ENCODE measurements at regions not wholly inside any gene's neighbourhood (a gene's known extent, or its start where the extent isn't known, plus 50 kb on each side); places are given as distances from the start of the nearest gene placed in this dataset.

DNA sequence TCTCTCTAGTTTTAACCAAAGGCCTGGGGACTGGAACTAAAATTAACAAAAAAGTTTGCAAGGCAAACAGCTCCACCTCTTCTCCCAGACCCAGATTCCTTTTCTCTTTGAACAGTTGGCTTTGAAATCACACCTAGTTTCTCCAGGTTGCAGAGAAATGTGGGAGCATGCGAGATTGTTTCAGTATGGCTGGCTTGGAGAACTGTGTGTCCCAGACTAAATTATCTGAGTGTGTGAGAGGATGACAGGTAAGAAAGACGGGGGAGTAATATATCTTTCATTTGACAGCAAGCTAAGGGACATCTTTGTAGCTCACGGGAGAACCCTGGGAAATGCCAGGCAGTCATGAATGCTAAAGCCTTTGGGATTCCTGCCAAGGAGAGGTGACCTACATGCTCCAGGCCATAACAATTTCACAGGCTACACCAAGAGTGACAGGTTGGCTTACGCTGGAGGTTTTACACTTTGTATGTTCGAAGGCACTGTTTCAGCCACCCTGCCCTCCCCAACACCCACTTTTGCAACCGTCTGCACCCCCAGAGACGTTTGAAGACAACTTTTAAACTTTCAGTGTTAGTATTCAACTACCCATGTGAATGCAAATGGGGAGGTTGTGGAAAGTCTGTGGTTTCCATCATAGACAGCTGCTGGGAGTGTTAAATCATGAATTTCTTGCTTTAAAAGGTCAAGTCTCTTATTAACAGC is 109.3 kb upstream of the SNX19 start:
- peaks cover 0 to 5% (median 4%) of the 10 kb centered on the region in 5 donors for H3K27me3 Mint-ChIP-seq
- ChIA-PET POLR2A (no interaction called here), CTCF (no interaction called here)
- H3K4me3 Mint-ChIP-seq, result no peak overlapping the region
- intact Hi-C loops (cut with micrococcal nuclease), result no loop called here
- no peaks in the 10 kb centered on the region for H3K9me3 ChIP-seq (ENCODE audit: control insufficient read depth in 2 of 3, low read length in 3 of 3)
- H3K9me3 Mint-ChIP-seq, result peaks cover 0 to 2% (median 0%) of the 10 kb centered on the region in 11 donors
- no peak for ATAC-seq
- H3K4me3 ChIP-seq (ENCODE audit: low read length), result no peak overlapping the region
- H3K27ac Mint-ChIP-seq, result no peak overlapping the region
- no peak overlapping the region for H3K27ac ChIP-seq (ENCODE audit: low read depth, low read length)
- H3K4me1 Mint-ChIP-seq, result no peaks in the 10 kb centered on the region
- no peaks in the 10 kb centered on the region for H3K36me3 ChIP-seq (ENCODE audit: control insufficient read depth in 2 of 3, insufficient read depth in 3 of 3, low read length in 3 of 3)
- H3K27me3 ChIP-seq (ENCODE audit: control insufficient read depth in 2 of 2, insufficient read depth in 2 of 2, low read length in 2 of 2), result no peaks in the 10 kb centered on the region
- H3K36me3 Mint-ChIP-seq, result no peaks in the 10 kb centered on the region
- no peak for DNase-seq
- H3K4me1 ChIP-seq (ENCODE audit: control insufficient read depth in 2 of 2, insufficient read depth in 2 of 2, low read length in 2 of 2), result no peaks in the 10 kb centered on the region

DNA sequence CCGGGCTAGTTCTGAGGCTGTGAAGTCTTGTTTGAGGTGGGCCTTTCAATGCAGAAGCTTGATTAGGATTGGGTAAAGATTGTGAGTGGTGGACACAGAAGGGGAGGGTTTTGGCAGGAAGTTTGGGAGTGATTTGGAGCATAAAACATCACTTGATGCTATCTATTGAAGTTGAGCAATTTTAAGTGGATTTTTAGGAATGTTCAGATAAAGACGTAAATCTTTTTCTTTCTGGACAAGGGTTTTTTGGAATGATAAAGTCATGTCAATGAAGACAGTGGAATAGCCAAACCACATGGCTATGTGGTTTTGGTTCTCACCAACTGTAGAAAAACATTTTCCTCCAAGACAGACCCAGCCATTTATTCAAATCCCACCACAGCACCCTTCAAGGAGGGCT is 111.2 kb upstream of the SNX19 start:
- peaks cover 0 to 2% (median 0%) of the 10 kb centered on the region in 11 donors for H3K9me3 Mint-ChIP-seq
- H3K4me1 Mint-ChIP-seq, result no peaks in the 10 kb centered on the region
- Histone ChIP-seq H3K4me1 (ENCODE audit: control insufficient read depth in 2 of 2, insufficient read depth in 2 of 2, low read length in 2 of 2) (no peaks in the 10 kb centered on the region), H3K27ac (ENCODE audit: low read depth, low read length) (no peak overlapping the region), H3K9me3 (ENCODE audit: control insufficient read depth in 2 of 3, low read length in 3 of 3) (no peaks in the 10 kb centered on the region), H3K4me3 (ENCODE audit: low read length) (no peak overlapping the region), H3K27me3 (ENCODE audit: control insufficient read depth in 2 of 2, insufficient read depth in 2 of 2, low read length in 2 of 2) (no peaks in the 10 kb centered on the region), H3K36me3 (ENCODE audit: control insufficient read depth in 2 of 3, insufficient read depth in 3 of 3, low read length in 3 of 3) (no peaks in the 10 kb centered on the region)
- intact Hi-C loops (cut with micrococcal nuclease), result no loop called here
- no peak for DNase-seq
- no peak overlapping the region for H3K4me3 Mint-ChIP-seq
- H3K27ac Mint-ChIP-seq, result no peak overlapping the region
- no peaks in the 10 kb centered on the region for H3K36me3 Mint-ChIP-seq
- ChIA-PET CTCF (no interaction called here), POLR2A (no interaction called here)
- no peak for ATAC-seq
- H3K27me3 Mint-ChIP-seq, result peaks cover 0 to 10% (median 0%) of the 10 kb centered on the region in 5 donors

DNA sequence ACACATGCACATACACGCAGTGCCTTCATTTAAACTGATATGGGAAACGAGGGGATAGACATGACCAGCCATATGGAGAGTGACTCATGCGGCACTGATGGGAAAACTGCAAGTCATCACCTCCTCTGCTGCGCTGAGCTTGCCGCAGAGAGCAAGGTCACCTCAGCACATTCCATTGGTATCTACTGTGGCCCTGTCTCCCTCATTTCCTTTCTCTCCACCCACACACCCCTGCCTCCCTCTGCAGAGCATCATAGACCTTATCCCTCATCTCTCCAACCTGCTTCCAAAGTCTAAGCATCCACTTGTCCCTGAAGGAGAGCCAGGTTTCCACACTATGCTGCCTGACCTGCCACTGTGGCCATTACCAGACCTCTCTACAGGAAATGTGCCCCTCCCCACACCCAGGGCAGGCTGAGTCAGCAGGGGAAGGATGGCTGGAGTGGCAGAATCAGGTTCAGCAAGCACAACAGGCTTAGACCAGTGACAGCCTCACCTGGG is 116.9 kb upstream of the SNX19 start:
- no peak overlapping the region for H3K27ac ChIP-seq (ENCODE audit: low read depth, low read length)
- H3K4me3 Mint-ChIP-seq, result no peak overlapping the region
- H3K9me3 Mint-ChIP-seq, result peaks cover 0 to 9% (median 0%) of the 10 kb centered on the region in 11 donors
- H3K27ac Mint-ChIP-seq, result no peak overlapping the region
- no peaks in the 10 kb centered on the region for H3K27me3 ChIP-seq (ENCODE audit: control insufficient read depth in 2 of 2, insufficient read depth in 2 of 2, low read length in 2 of 2)
- H3K27me3 Mint-ChIP-seq, result peaks cover 0 to 14% (median 11%) of the 10 kb centered on the region in 5 donors
- ATAC-seq (no peak), DNase-seq (no peak)
- H3K9me3 ChIP-seq (ENCODE audit: control insufficient read depth in 2 of 3, low read length in 3 of 3), result no peaks in the 10 kb centered on the region
- H3K36me3 ChIP-seq (ENCODE audit: control insufficient read depth in 2 of 3, insufficient read depth in 3 of 3, low read length in 3 of 3), result no peaks in the 10 kb centered on the region
- no peaks in the 10 kb centered on the region for H3K36me3 Mint-ChIP-seq
- H3K4me1 Mint-ChIP-seq, result no peaks in the 10 kb centered on the region
- intact Hi-C loops (cut with micrococcal nuclease), result no loop called here
- POLR2A ChIA-PET, result no interaction called here
- no peak overlapping the region for H3K4me3 ChIP-seq (ENCODE audit: low read length)
- CTCF ChIA-PET, result no interaction called here
- no peaks in the 10 kb centered on the region for H3K4me1 ChIP-seq (ENCODE audit: control insufficient read depth in 2 of 2, insufficient read depth in 2 of 2, low read length in 2 of 2)

DNA sequence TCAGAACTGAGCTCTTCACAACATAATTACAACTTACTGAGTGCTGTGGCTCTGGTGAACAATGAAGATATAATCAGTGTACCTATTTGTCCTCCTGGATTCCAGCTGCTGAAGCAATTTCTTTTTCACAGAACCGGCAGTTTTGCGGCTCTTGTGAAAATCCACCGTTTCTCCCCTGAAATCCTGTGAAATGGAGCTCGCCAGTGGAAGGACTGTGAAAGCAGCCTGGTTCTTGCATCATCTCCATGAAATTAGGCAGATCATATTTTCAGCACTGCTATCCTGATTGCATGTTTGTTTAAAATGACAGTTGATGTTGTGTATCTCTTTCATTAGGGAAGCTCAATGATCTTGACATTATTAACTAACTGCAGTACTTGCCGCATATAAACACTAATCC is 120.2 kb upstream of the SNX19 start:
- no peak for DNase-seq
- Histone ChIP-seq H3K9me3 (ENCODE audit: control insufficient read depth in 2 of 3, low read length in 3 of 3) (no peaks in the 10 kb centered on the region), H3K27me3 (ENCODE audit: control insufficient read depth in 2 of 2, insufficient read depth in 2 of 2, low read length in 2 of 2) (no peaks in the 10 kb centered on the region), H3K27ac (ENCODE audit: low read depth, low read length) (no peak overlapping the region), H3K4me1 (ENCODE audit: control insufficient read depth in 2 of 2, insufficient read depth in 2 of 2, low read length in 2 of 2) (no peaks in the 10 kb centered on the region), H3K4me3 (ENCODE audit: low read length) (no peak overlapping the region), H3K36me3 (ENCODE audit: control insufficient read depth in 2 of 3, insufficient read depth in 3 of 3, low read length in 3 of 3) (no peaks in the 10 kb centered on the region)
- H3K36me3 Mint-ChIP-seq, result no peaks in the 10 kb centered on the region
- H3K27me3 Mint-ChIP-seq, result peaks cover 5 to 26% (median 15%) of the 10 kb centered on the region in 5 donors
- CTCF ChIA-PET, result no interaction called here
- ATAC-seq, result no peak
- peaks cover 0 to 12% (median 0%) of the 10 kb centered on the region in 11 donors for H3K9me3 Mint-ChIP-seq
- POLR2A ChIA-PET, result no interaction called here
- intact Hi-C loops (cut with micrococcal nuclease), result no loop called here
- no peak overlapping the region for H3K4me3 Mint-ChIP-seq
- no peaks in the 10 kb centered on the region for H3K4me1 Mint-ChIP-seq
- H3K27ac Mint-ChIP-seq, result no peak overlapping the region

DNA sequence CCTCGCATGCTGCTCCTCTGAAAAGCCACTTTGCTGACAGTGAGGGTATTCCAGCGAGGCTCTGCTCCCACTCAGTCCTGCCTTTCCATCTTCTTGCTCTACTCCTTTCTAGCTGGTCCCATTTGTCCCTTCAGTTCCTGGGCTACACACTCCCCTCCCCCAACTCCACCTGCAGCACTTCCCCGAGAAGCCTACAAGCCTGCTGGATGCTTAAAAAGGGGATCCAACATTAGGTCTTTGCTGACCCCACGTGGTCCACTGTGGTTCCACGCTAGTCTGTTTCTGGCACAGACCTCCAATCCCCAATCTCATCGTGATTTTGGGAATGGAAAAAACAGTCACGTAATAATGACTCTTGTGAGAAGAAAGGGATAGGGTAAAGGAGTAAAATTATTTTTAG is 121.6 kb upstream of the SNX19 start:
- intact Hi-C loops (cut with micrococcal nuclease), result no loop called here
- Mint-ChIP-seq H3K27me3 (peaks cover 5 to 26% (median 14%) of the 10 kb centered on the region in 5 donors), H3K9me3 (peaks cover 0 to 12% (median 0%) of the 10 kb centered on the region in 11 donors), H3K4me1 (no peaks in the 10 kb centered on the region), H3K4me3 (no peak overlapping the region), H3K36me3 (no peaks in the 10 kb centered on the region), H3K27ac (no peak overlapping the region)
- H3K9me3 ChIP-seq (ENCODE audit: control insufficient read depth in 2 of 3, low read length in 3 of 3), result no peaks in the 10 kb centered on the region
- ChIA-PET CTCF (no interaction called here), POLR2A (no interaction called here)
- H3K27me3 ChIP-seq (ENCODE audit: control insufficient read depth in 2 of 2, insufficient read depth in 2 of 2, low read length in 2 of 2), result no peaks in the 10 kb centered on the region
- no peaks in the 10 kb centered on the region for H3K4me1 ChIP-seq (ENCODE audit: control insufficient read depth in 2 of 2, insufficient read depth in 2 of 2, low read length in 2 of 2)
- no peak overlapping the region for H3K27ac ChIP-seq (ENCODE audit: low read depth, low read length)
- H3K36me3 ChIP-seq (ENCODE audit: control insufficient read depth in 2 of 3, insufficient read depth in 3 of 3, low read length in 3 of 3), result no peaks in the 10 kb centered on the region
- no peak for DNase-seq
- H3K4me3 ChIP-seq (ENCODE audit: low read length), result no peak overlapping the region
- ATAC-seq, result no peak

DNA sequence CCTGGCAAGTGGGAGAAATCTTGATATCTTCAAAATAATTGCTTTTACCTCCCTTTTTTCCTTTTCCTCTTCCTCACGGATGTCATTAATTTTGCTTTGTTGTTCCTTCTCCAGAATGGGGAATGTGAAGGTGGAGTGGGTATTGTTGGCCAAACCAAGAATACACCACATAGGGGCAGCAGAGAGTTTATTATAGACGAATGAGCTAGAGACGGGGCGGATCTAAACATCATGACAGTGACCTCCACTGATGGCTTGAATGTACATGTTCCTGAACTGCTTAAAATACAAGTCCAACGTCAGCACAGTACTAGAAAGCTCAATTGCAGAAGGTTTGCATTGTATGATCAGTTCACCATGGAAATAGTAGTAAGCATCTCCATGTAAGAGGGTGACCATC is 122.3 kb upstream of the SNX19 start:
- Histone ChIP-seq H3K36me3 (ENCODE audit: control insufficient read depth in 2 of 3, insufficient read depth in 3 of 3, low read length in 3 of 3) (no peaks in the 10 kb centered on the region), H3K4me3 (ENCODE audit: low read length) (no peak overlapping the region), H3K27ac (ENCODE audit: low read depth, low read length) (no peak overlapping the region), H3K27me3 (ENCODE audit: control insufficient read depth in 2 of 2, insufficient read depth in 2 of 2, low read length in 2 of 2) (no peaks in the 10 kb centered on the region), H3K9me3 (ENCODE audit: control insufficient read depth in 2 of 3, low read length in 3 of 3) (no peaks in the 10 kb centered on the region), H3K4me1 (ENCODE audit: control insufficient read depth in 2 of 2, insufficient read depth in 2 of 2, low read length in 2 of 2) (no peaks in the 10 kb centered on the region)
- Mint-ChIP-seq H3K9me3 (peaks cover 0 to 12% (median 0%) of the 10 kb centered on the region in 11 donors), H3K27me3 (peaks cover 5 to 26% (median 14%) of the 10 kb centered on the region in 5 donors), H3K4me3 (no peak overlapping the region), H3K27ac (no peak overlapping the region), H3K36me3 (no peaks in the 10 kb centered on the region), H3K4me1 (no peaks in the 10 kb centered on the region)
- ATAC-seq (no peak), DNase-seq (no peak)
- ChIA-PET POLR2A (no interaction called here), CTCF (no interaction called here)
- intact Hi-C loops (cut with micrococcal nuclease), result no loop called here

DNA sequence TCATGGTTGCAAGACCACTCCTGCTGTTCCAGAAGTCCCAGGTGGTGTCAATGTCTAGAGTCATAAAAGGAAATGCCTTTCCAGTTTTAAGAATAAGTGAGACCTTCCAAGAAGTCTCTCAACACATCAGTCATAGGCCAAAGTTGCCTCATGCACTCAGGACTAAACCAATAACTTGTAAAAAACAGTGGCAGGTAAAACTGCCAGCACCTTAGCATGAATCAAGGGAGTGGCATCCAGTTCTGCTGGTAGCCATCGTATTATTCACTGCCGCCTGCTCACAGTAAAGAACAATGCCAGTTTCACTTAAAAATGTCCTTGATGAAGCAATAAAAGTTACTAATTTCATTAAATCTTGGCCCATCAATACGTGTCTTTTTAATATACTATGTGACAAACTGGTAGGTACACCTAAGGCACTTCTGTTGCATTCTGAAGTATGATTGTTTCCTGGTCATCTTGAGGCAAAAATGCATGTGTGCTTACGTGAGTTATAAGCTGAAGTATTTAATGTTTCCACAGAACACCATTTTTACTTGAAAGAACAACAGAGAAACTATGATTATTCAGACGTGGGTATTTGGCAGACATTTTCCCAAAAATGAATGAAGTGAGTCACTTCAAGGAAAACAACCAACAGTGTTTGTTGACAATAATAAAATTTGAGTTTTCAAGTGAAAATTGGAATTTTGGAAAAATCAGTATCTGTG is 125.2 kb upstream of the SNX19 start:
- Mint-ChIP-seq H3K4me3 (no peak overlapping the region), H3K27ac (no peak overlapping the region), H3K9me3 (peaks cover 0 to 10% (median 0%) of the 10 kb centered on the region in 11 donors), H3K36me3 (no peaks in the 10 kb centered on the region), H3K4me1 (no peaks in the 10 kb centered on the region), H3K27me3 (peaks cover 5 to 29% (median 18%) of the 10 kb centered on the region in 5 donors)
- intact Hi-C loops (cut with micrococcal nuclease), result no loop called here
- Histone ChIP-seq H3K27me3 (ENCODE audit: control insufficient read depth in 2 of 2, insufficient read depth in 2 of 2, low read length in 2 of 2) (no peaks in the 10 kb centered on the region), H3K36me3 (ENCODE audit: control insufficient read depth in 2 of 3, insufficient read depth in 3 of 3, low read length in 3 of 3) (no peaks in the 10 kb centered on the region), H3K4me3 (ENCODE audit: low read length) (no peak overlapping the region), H3K27ac (ENCODE audit: low read depth, low read length) (no peak overlapping the region), H3K4me1 (ENCODE audit: control insufficient read depth in 2 of 2, insufficient read depth in 2 of 2, low read length in 2 of 2) (no peaks in the 10 kb centered on the region), H3K9me3 (ENCODE audit: control insufficient read depth in 2 of 3, low read length in 3 of 3) (no peaks in the 10 kb centered on the region)
- ChIA-PET CTCF (no interaction called here), POLR2A (no interaction called here)
- ATAC-seq, result no peak
- DNase-seq, result no peak

Measured in naive thymus-derived CD4-positive, alpha-beta T cell (primary cell).